ENCODE measurements at regions not wholly inside any gene's neighbourhood (a gene's known extent, or its start where the extent isn't known, plus 50 kb on each side); places are given as distances from the start of the nearest gene placed in this dataset.

DNA sequence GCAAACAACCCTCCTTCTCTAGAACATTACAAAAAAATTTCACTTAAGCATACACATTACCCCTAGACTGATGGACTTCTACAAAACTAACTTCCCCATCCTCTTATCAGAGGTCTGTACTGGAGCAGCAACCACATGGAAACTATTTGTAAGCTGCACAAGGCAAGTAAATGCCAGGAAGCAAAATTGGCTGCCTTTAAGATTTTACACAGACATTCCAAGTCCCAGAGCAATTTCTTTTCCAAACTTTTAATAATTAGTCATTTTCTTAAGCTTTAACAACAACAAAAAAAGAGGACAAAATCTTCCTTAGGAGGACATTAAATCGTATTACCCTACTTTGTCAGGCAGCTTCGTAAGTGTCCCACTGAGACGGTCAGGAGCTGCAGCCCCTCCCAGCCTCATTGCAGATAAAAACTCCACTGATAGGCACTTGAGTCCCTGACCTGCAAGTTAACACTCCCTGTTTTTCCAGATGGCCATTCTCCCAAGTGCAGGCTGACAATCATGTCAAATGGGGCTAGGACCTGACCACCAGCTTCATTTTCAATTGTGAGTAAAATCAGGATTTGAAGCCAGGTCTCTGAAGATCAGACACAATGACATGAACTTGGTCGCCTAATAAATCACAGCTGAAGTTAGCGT lies 680.1 kb downstream of the DIAPH3 start:
- Histone ChIP-seq H3K4me3 (ENCODE audit: low read depth, low read length) (no peak overlapping the region), H3K27ac (ENCODE audit: low read depth, low read length) (no peak overlapping the region), H3K4me2 (ENCODE audit: low read length) (no peak overlapping the region), H2BK12ac (ENCODE audit: low read length) (no peak overlapping the region), H2BK120ac (ENCODE audit: insufficient read depth, low read length, poor library complexity) (no peak overlapping the region), H2AFZ (ENCODE audit: insufficient read depth, low read length, poor library complexity) (no peak overlapping the region), H3K4ac (ENCODE audit: low read depth, low read length) (no peak overlapping the region), H3K79me2 (ENCODE audit: control insufficient read depth, insufficient read depth, low read length, poor library complexity) (no peaks in the 10 kb centered on the region), H3K9ac (ENCODE audit: low read length) (no peak overlapping the region), H4K8ac (ENCODE audit: low read depth, low read length) (no peak overlapping the region), H3K14ac (ENCODE audit: low read length) (no peak overlapping the region), H3K9me3 (ENCODE audit: insufficient read depth, low read depth, low read length) (no peaks in the 10 kb centered on the region), H4K91ac (ENCODE audit: low read depth, low read length) (no peak overlapping the region), H2AK5ac (ENCODE audit: low read length) (no peak overlapping the region), H3K23ac (ENCODE audit: low read length) (no peak overlapping the region), H3K18ac (ENCODE audit: low read length) (no peak overlapping the region), H3K27me3 (ENCODE audit: insufficient read depth, low read length) (no peaks in the 10 kb centered on the region), H3K79me1 (ENCODE audit: low read length) (no peaks in the 10 kb centered on the region), H3K36me3 (ENCODE audit: control insufficient read depth in 1 of 2, insufficient read depth in 2 of 2, low read length in 2 of 2) (no peaks in the 10 kb centered on the region), H3K4me1 (ENCODE audit: control insufficient read depth in 1 of 2, insufficient read depth in 2 of 2, low read length in 2 of 2) (no peaks in the 10 kb centered on the region), H4K12ac (ENCODE audit: low read depth, low read length) (no peak overlapping the region), H2BK5ac (ENCODE audit: low read depth, low read length, poor library complexity) (no peak overlapping the region)
- no CpG with 5 or more reads among the region's 5 CpGs for WGBS (ENCODE audit: extremely low coverage, insufficient coverage, insufficient read length)
- no peak for DNase-seq

DNA sequence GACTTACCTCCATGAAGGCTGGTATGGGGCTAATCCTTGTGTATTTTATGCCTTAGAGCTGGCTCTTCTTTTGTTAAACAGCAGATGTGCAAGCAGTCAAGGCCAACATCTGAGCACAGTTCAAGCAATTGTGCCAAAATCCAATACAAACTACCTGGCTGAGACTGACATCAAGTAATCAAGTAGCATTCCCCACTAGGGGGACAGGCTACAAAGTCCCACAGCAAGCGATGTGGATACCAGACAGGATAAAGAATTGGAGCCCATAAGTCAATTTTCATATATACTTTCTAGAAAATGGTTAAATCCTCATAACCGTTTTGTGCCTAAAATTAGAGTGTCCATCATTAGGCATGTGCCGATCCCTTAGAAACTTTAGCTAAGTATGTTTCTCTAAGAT lies 675.8 kb downstream of the DIAPH3 start:
- no peak overlapping the region for H2BK5ac ChIP-seq (ENCODE audit: low read depth, low read length, poor library complexity)
- no peak for DNase-seq
- H3K9me3 ChIP-seq (ENCODE audit: insufficient read depth, low read depth, low read length), result no peaks in the 10 kb centered on the region
- H2BK120ac ChIP-seq (ENCODE audit: insufficient read depth, low read length, poor library complexity), result no peak overlapping the region
- H4K8ac ChIP-seq (ENCODE audit: low read depth, low read length), result no peak overlapping the region
- H3K4me3 ChIP-seq (ENCODE audit: low read depth, low read length), result no peak overlapping the region
- H4K12ac ChIP-seq (ENCODE audit: low read depth, low read length), result no peak overlapping the region
- H3K23ac ChIP-seq (ENCODE audit: low read length), result no peak overlapping the region
- no peak overlapping the region for H3K4ac ChIP-seq (ENCODE audit: low read depth, low read length)
- no CpG with 5 or more reads among the region's 3 CpGs for WGBS (ENCODE audit: extremely low coverage, insufficient coverage, insufficient read length)
- no peak overlapping the region for H3K27ac ChIP-seq (ENCODE audit: low read depth, low read length)
- H3K14ac ChIP-seq (ENCODE audit: low read length), result no peak overlapping the region
- no peak overlapping the region for H3K4me2 ChIP-seq (ENCODE audit: low read length)
- no peaks in the 10 kb centered on the region for H3K36me3 ChIP-seq (ENCODE audit: control insufficient read depth in 1 of 2, insufficient read depth in 2 of 2, low read length in 2 of 2)
- no peak overlapping the region for H2BK12ac ChIP-seq (ENCODE audit: low read length)
- no peak overlapping the region for H3K9ac ChIP-seq (ENCODE audit: low read length)
- no peaks in the 10 kb centered on the region for H3K27me3 ChIP-seq (ENCODE audit: insufficient read depth, low read length)
- no peaks in the 10 kb centered on the region for H3K79me1 ChIP-seq (ENCODE audit: low read length)
- no peaks in the 10 kb centered on the region for H3K4me1 ChIP-seq (ENCODE audit: control insufficient read depth in 1 of 2, insufficient read depth in 2 of 2, low read length in 2 of 2)
- no peak overlapping the region for H2AFZ ChIP-seq (ENCODE audit: insufficient read depth, low read length, poor library complexity)
- no peak overlapping the region for H4K91ac ChIP-seq (ENCODE audit: low read depth, low read length)
- no peak overlapping the region for H3K18ac ChIP-seq (ENCODE audit: low read length)
- no peak overlapping the region for H2AK5ac ChIP-seq (ENCODE audit: low read length)
- no peaks in the 10 kb centered on the region for H3K79me2 ChIP-seq (ENCODE audit: control insufficient read depth, insufficient read depth, low read length, poor library complexity)

DNA sequence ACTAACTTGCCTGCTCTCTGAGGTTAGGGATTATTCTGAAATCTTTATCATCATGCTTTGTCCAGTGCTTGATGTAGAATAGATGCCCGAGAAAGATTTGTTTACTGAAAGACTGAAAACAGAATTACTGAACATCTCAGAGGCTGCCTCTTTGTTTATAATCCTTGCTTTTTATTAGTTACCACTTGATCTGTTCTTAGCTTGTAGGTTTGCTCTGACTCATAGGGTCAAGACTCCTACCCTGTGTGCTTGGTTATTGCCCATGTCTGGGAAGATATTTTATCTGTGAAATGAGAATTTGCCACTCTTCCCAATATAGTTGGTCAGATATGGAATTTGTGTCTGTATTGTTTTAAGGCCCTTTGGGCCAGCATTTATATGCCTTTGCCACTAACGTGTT lies 675.3 kb downstream of the DIAPH3 start:
- H3K23ac ChIP-seq (ENCODE audit: low read length), result no peak overlapping the region
- no peaks in the 10 kb centered on the region for H3K9me3 ChIP-seq (ENCODE audit: insufficient read depth, low read depth, low read length)
- no CpG with 5 or more reads among the region's 2 CpGs for WGBS (ENCODE audit: extremely low coverage, insufficient coverage, insufficient read length)
- H3K79me1 ChIP-seq (ENCODE audit: low read length), result no peaks in the 10 kb centered on the region
- no peak overlapping the region for H3K18ac ChIP-seq (ENCODE audit: low read length)
- H3K27me3 ChIP-seq (ENCODE audit: insufficient read depth, low read length), result no peaks in the 10 kb centered on the region
- H3K9ac ChIP-seq (ENCODE audit: low read length), result no peak overlapping the region
- H2BK5ac ChIP-seq (ENCODE audit: low read depth, low read length, poor library complexity), result no peak overlapping the region
- no peak overlapping the region for H4K12ac ChIP-seq (ENCODE audit: low read depth, low read length)
- H3K36me3 ChIP-seq (ENCODE audit: control insufficient read depth in 1 of 2, insufficient read depth in 2 of 2, low read length in 2 of 2), result no peaks in the 10 kb centered on the region
- H3K4me1 ChIP-seq (ENCODE audit: control insufficient read depth in 1 of 2, insufficient read depth in 2 of 2, low read length in 2 of 2), result no peaks in the 10 kb centered on the region
- no peak overlapping the region for H3K27ac ChIP-seq (ENCODE audit: low read depth, low read length)
- no peaks in the 10 kb centered on the region for H3K79me2 ChIP-seq (ENCODE audit: control insufficient read depth, insufficient read depth, low read length, poor library complexity)
- H3K4me2 ChIP-seq (ENCODE audit: low read length), result no peak overlapping the region
- H2BK12ac ChIP-seq (ENCODE audit: low read length), result no peak overlapping the region
- H2AFZ ChIP-seq (ENCODE audit: insufficient read depth, low read length, poor library complexity), result no peak overlapping the region
- DNase-seq, result no peak
- H4K91ac ChIP-seq (ENCODE audit: low read depth, low read length), result no peak overlapping the region
- no peak overlapping the region for H3K4ac ChIP-seq (ENCODE audit: low read depth, low read length)
- H2BK120ac ChIP-seq (ENCODE audit: insufficient read depth, low read length, poor library complexity), result no peak overlapping the region
- no peak overlapping the region for H3K14ac ChIP-seq (ENCODE audit: low read length)
- no peak overlapping the region for H4K8ac ChIP-seq (ENCODE audit: low read depth, low read length)
- no peak overlapping the region for H2AK5ac ChIP-seq (ENCODE audit: low read length)
- H3K4me3 ChIP-seq (ENCODE audit: low read depth, low read length), result no peak overlapping the region

DNA sequence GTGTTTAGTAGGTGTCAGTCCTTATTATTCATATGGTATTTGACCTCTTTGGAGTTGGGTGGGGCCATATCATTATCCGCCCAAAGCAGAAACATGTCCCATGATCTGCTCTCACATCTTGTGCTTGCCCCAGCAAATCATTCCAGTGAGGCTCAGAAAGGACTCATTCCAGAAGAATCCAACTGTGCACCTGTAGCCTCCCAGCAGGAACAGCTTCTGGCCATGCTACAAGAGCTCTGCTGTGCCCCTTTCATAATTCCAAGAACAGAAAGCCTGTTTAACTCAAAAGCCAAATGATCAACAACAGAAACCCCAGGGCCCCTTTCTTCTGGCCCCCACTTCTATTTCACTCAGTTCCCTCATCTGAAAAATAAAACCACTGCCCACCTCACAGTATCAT lies 673.1 kb downstream of the DIAPH3 start:
- no peak overlapping the region for H3K4ac ChIP-seq (ENCODE audit: low read depth, low read length)
- no peaks in the 10 kb centered on the region for H3K36me3 ChIP-seq (ENCODE audit: control insufficient read depth in 1 of 2, insufficient read depth in 2 of 2, low read length in 2 of 2)
- no peak overlapping the region for H3K4me2 ChIP-seq (ENCODE audit: low read length)
- H2AK5ac ChIP-seq (ENCODE audit: low read length), result no peak overlapping the region
- WGBS (ENCODE audit: extremely low coverage, insufficient coverage, insufficient read length), result no CpG with 5 or more reads among the region's 1 CpG
- no peak overlapping the region for H3K9ac ChIP-seq (ENCODE audit: low read length)
- H4K12ac ChIP-seq (ENCODE audit: low read depth, low read length), result no peak overlapping the region
- no peaks in the 10 kb centered on the region for H3K79me2 ChIP-seq (ENCODE audit: control insufficient read depth, insufficient read depth, low read length, poor library complexity)
- H2BK12ac ChIP-seq (ENCODE audit: low read length), result no peak overlapping the region
- H4K91ac ChIP-seq (ENCODE audit: low read depth, low read length), result no peak overlapping the region
- DNase-seq, result no peak
- no peak overlapping the region for H3K27ac ChIP-seq (ENCODE audit: low read depth, low read length)
- no peak overlapping the region for H2AFZ ChIP-seq (ENCODE audit: insufficient read depth, low read length, poor library complexity)
- H3K23ac ChIP-seq (ENCODE audit: low read length), result no peak overlapping the region
- no peak overlapping the region for H3K14ac ChIP-seq (ENCODE audit: low read length)
- no peak overlapping the region for H4K8ac ChIP-seq (ENCODE audit: low read depth, low read length)
- no peaks in the 10 kb centered on the region for H3K9me3 ChIP-seq (ENCODE audit: insufficient read depth, low read depth, low read length)
- no peak overlapping the region for H3K18ac ChIP-seq (ENCODE audit: low read length)
- H2BK5ac ChIP-seq (ENCODE audit: low read depth, low read length, poor library complexity), result no peak overlapping the region
- no peak overlapping the region for H2BK120ac ChIP-seq (ENCODE audit: insufficient read depth, low read length, poor library complexity)
- no peaks in the 10 kb centered on the region for H3K4me1 ChIP-seq (ENCODE audit: control insufficient read depth in 1 of 2, insufficient read depth in 2 of 2, low read length in 2 of 2)
- no peaks in the 10 kb centered on the region for H3K79me1 ChIP-seq (ENCODE audit: low read length)
- no peak overlapping the region for H3K4me3 ChIP-seq (ENCODE audit: low read depth, low read length)
- no peaks in the 10 kb centered on the region for H3K27me3 ChIP-seq (ENCODE audit: insufficient read depth, low read length)

Data from trophoblast cell (in vitro differentiated cells and primary cell).